ENCODE measurements at regions not wholly inside any gene's neighbourhood (a gene's known extent, or its start where the extent isn't known, plus 50 kb on each side); places are given as distances from the start of the nearest gene placed in this dataset.
"Not testable (repeated sequence)": the region's sequence is repeated elsewhere in the genome, so short reads cannot be mapped to it uniquely, and the experiment has no call there.

GRCh38 chr12:97985834-97986233 is 523.2 kb downstream of the RMST start:
- Histone ChIP-seq H3K27ac (no peak overlapping the region), H3K4me1 (no peaks in the 10 kb centered on the region), H3K36me3 (no peaks in the 10 kb centered on the region), H3K27me3 (no peaks in the 10 kb centered on the region), H3K4me3 (no peak overlapping the region), H3K9me3 (no peaks in the 10 kb centered on the region)
- no peak for TF ChIP-seq CTCF (IDR thresholded peaks at IDR 0.05)
- intact Hi-C loops (cut with DNase I; ENCODE audit: low total_unique reads): no loop called here
- no peak for DNase-seq

- H3K27me3 ChIP-seq; intact Hi-C loops (cut with DNase I; ENCODE audit: low total_unique reads); H3K4me3 ChIP-seq: not testable (repeated sequence)
Observed at GRCh38 chr12:97988588-97988987, 526.0 kb downstream of the RMST start.

GRCh38 chr12:97989366-97989940 is 525.9 kb upstream of the TMPO start:
- intact Hi-C loops (cut with DNase I; ENCODE audit: low total_unique reads): no loop called here
- no peak for DNase-seq
- H3K9me3 ChIP-seq: no peaks in the 10 kb centered on the region
- no peaks in the 10 kb centered on the region for H3K27me3 ChIP-seq
- no peak overlapping the region for H3K27ac ChIP-seq
- no peaks in the 10 kb centered on the region for H3K4me1 ChIP-seq
- H3K36me3 ChIP-seq: no peaks in the 10 kb centered on the region
- TF ChIP-seq CTCF (IDR thresholded peaks at IDR 0.05): no peak
- H3K4me3 ChIP-seq: no peak overlapping the region

More at GRCh38 chr12:97988588-97988987, 526.0 kb downstream of the RMST start:
- not testable (repeated sequence) for DNase-seq, H3K9me3 ChIP-seq, H3K4me1 ChIP-seq, H3K36me3 ChIP-seq, H3K27ac ChIP-seq

- no peaks in the 10 kb centered on the region for H3K36me3 ChIP-seq
- no peak for DNase-seq
Observed at GRCh38 chr12:97994746-97995484, 520.5 kb upstream of the TMPO start.

GRCh38 chr12:97995559-97995958 is 519.8 kb upstream of the TMPO start:
- Histone ChIP-seq H3K27me3 (no peaks in the 10 kb centered on the region), H3K4me3 (no peak overlapping the region), H3K27ac (no peak overlapping the region), H3K4me1 (no peaks in the 10 kb centered on the region), H3K36me3 (no peaks in the 10 kb centered on the region), H3K9me3 (no peaks in the 10 kb centered on the region)
- no peak for DNase-seq
- intact Hi-C loops (cut with DNase I; ENCODE audit: low total_unique reads): no loop called here
- no peak for TF ChIP-seq CTCF (IDR thresholded peaks at IDR 0.05)

More at GRCh38 chr12:97994746-97995484, 520.5 kb upstream of the TMPO start:
- Histone ChIP-seq H3K4me3 (no peak overlapping the region), H3K4me1 (no peaks in the 10 kb centered on the region), H3K9me3 (no peaks in the 10 kb centered on the region), H3K27me3 (no peaks in the 10 kb centered on the region), H3K27ac (no peak overlapping the region)
- intact Hi-C loops (cut with DNase I; ENCODE audit: low total_unique reads): no loop called here
- no peak for TF ChIP-seq CTCF (IDR thresholded peaks at IDR 0.05)

GRCh38 chr12:98001430-98001829 is 514.0 kb upstream of the TMPO start:
- H3K36me3 ChIP-seq: no peaks in the 10 kb centered on the region
- H3K27ac ChIP-seq: no peak overlapping the region
- no peak for DNase-seq
- TF ChIP-seq CTCF (IDR thresholded peaks at IDR 0.05): no peak
- no peak overlapping the region for H3K4me3 ChIP-seq
- no peaks in the 10 kb centered on the region for H3K27me3 ChIP-seq
- no peaks in the 10 kb centered on the region for H3K4me1 ChIP-seq
- intact Hi-C loops (cut with DNase I; ENCODE audit: low total_unique reads): no loop called here
- no peaks in the 10 kb centered on the region for H3K9me3 ChIP-seq

Data from tibial artery (tissue), 4 donors.